GM23338 (cell line): ENCODE measurements at regions not wholly inside any gene's neighbourhood (a gene's known extent, or its start where the extent isn't known, plus 50 kb on each side); places are given as distances from the start of the nearest gene placed in this dataset.

Source experiments
- ATAC-seq: fragments of 200-7000 bp; cut with Tn5 transposase; 3 replicates; pipeline ENCODE4 v1.9.1; 2020
- DNase-seq: peaks from one replicate; pipeline ENCODE4 v3.0.0-alpha.2; 2015; ENCODE audit warnings: low spot score
- H2AFZ ChIP-seq: fragments of 200-600 bp; sonication (generic); 2 replicates; pipeline ENCODE4 v1.8.0; 2016; ENCODE audit warnings: antibody characterized with exemption, mild to moderate bottlenecking, moderate library complexity
- H3F3A ChIP-seq: fragments of 200-600 bp; sonication (generic); replicated peaks from 2 replicates; pipeline ENCODE4 v1.8.0; 2017; ENCODE audit warnings: antibody characterized with exemption, mixed run types, low read depth
- H3K27ac ChIP-seq: fragments of 200-600 bp; sonication (generic); 2 replicates; pipeline ENCODE4 v1.6.1; 2016; ENCODE audit warnings: low read depth
- H3K27me3 ChIP-seq: fragments of 200-600 bp; sonication (generic); 2 replicates; pipeline ENCODE4 v1.8.0; 2016; ENCODE audit warnings: mild to moderate bottlenecking, mixed run types, moderate library complexity; ENCODE audit not compliant: insufficient read depth
- H3K36me3 ChIP-seq: fragments of 200-600 bp; sonication (generic); 2 replicates; pipeline ENCODE4 v1.8.0; 2016; ENCODE audit warnings: mild to moderate bottlenecking; ENCODE audit not compliant: insufficient read depth
- H3K4me1 ChIP-seq: fragments of 200-600 bp; sonication (generic); 2 replicates; pipeline ENCODE4 v1.8.0; 2016; ENCODE audit warnings: mild to moderate bottlenecking, moderate library complexity; ENCODE audit not compliant: insufficient read depth
- H3K4me2 ChIP-seq: fragments of 200-600 bp; sonication (generic); 2 replicates; pipeline ENCODE4 v1.7.1; 2017; ENCODE audit warnings: mixed run types
- H3K4me3 ChIP-seq: fragments of 200-600 bp; sonication (generic); 2 replicates; pipeline ENCODE4 v1.6.1; 2016; ENCODE audit warnings: mixed run types
- H3K79me2 ChIP-seq: fragments of 200-600 bp; sonication (generic); replicated peaks from 2 replicates; pipeline ENCODE4 v1.8.0; 2017; ENCODE audit warnings: mild to moderate bottlenecking; ENCODE audit not compliant: insufficient read depth
- H3K9me2 ChIP-seq: fragments of 200-600 bp; sonication (generic); 2 replicates; pipeline ENCODE4 v1.8.0; 2017; ENCODE audit not compliant: insufficient read depth
- H4K20me1 ChIP-seq: fragments of 200-600 bp; sonication (generic); replicated peaks from 2 replicates; pipeline ENCODE4 v1.8.0; 2017; ENCODE audit warnings: mild to moderate bottlenecking; ENCODE audit not compliant: insufficient read depth
- H3K27ac Mint-ChIP-seq: 2 replicates; pipeline ENCODE4 v1.8.0; 2020; ENCODE audit warnings: inconsistent platforms, mild to moderate bottlenecking, moderate library complexity, mixed read lengths
- H3K27me3 Mint-ChIP-seq: 3 replicates; pipeline ENCODE4 v1.8.0; 2022; ENCODE audit warnings: low read depth, mild to moderate bottlenecking, moderate library complexity, mixed read lengths, inconsistent platforms; ENCODE audit not compliant: insufficient read depth, poor library complexity
- H3K36me3 Mint-ChIP-seq: 3 replicates; pipeline ENCODE4 v1.8.0; 2021; ENCODE audit warnings: low read depth, mild to moderate bottlenecking, inconsistent platforms, moderate library complexity, mixed read lengths
- H3K4me1 Mint-ChIP-seq: 3 replicates; pipeline ENCODE4 v1.8.0; 2020; ENCODE audit warnings: mild to moderate bottlenecking, inconsistent platforms, mixed read lengths
- H3K4me3 Mint-ChIP-seq: 3 replicates; pipeline ENCODE4 v1.8.0; 2021; ENCODE audit warnings: moderate library complexity, mild to moderate bottlenecking, inconsistent platforms, mixed read lengths
- H3K9me3 Mint-ChIP-seq: 3 replicates; pipeline ENCODE4 v1.8.0; 2020; ENCODE audit warnings: moderate library complexity, mild to moderate bottlenecking, inconsistent platforms, mixed read lengths
- CREB1 ChIP-seq: fragments of 250-450 bp; sonication (Bioruptor Pico); IDR thresholded peaks from 2 replicates; pipeline ENCODE4 v1.5.0; 2020; ENCODE audit warnings: low read depth, mild to moderate bottlenecking, moderate library complexity
- EZH2 ChIP-seq: fragments of 200-600 bp; sonication (generic); IDR thresholded peaks from one replicate; pipeline ENCODE4 v1.8.0; 2017; ENCODE audit warnings: antibody characterized with exemption, mild to moderate bottlenecking, low read depth; ENCODE audit not compliant: unreplicated experiment
- EZH2phosphoT487 ChIP-seq: fragments of 200-600 bp; sonication (generic); IDR thresholded peaks from one replicate; pipeline ENCODE4 v1.8.1; 2018; ENCODE audit warnings: antibody characterized with exemption; ENCODE audit not compliant: unreplicated experiment
- JUNB ChIP-seq: IDR thresholded peaks from one replicate; pipeline ENCODE4 v1.6.1; 2016; ENCODE audit warnings: antibody characterized with exemption; ENCODE audit not compliant: unreplicated experiment
- NANOG ChIP-seq: IDR thresholded peaks from 2 replicates; pipeline ENCODE4 v1.6.1; 2016; ENCODE audit warnings: antibody characterized with exemption, borderline replicate concordance
- POLR2AphosphoS5 ChIP-seq: IDR thresholded peaks from 2 replicates; pipeline ENCODE4 v1.6.1; 2016; ENCODE audit warnings: antibody characterized with exemption, low read depth
- STAT1 ChIP-seq: IDR thresholded peaks from one replicate; pipeline ENCODE4 v1.6.1; 2016; ENCODE audit warnings: antibody characterized with exemption; ENCODE audit not compliant: unreplicated experiment
- ZNF114 ChIP-seq: fragments of 250-450 bp; sonication (Bioruptor Pico); IDR thresholded peaks from 2 replicates; pipeline ENCODE4 v1.5.0; 2020; ENCODE audit warnings: mild to moderate bottlenecking, moderate library complexity
- ZNF331 ChIP-seq: fragments of 250-450 bp; sonication (Bioruptor Pico); IDR thresholded peaks from 2 replicates; pipeline ENCODE4 v1.5.0; 2020; ENCODE audit warnings: low read depth, mild to moderate bottlenecking, moderate library complexity
- TF ChIP-seq, protein P1 (sequence below): fragments of 250-450 bp; sonication (Bioruptor Pico); IDR thresholded peaks from 2 replicates; pipeline ENCODE4 v1.5.0; 2020; ENCODE audit warnings: mild to moderate bottlenecking, moderate library complexity
- TF ChIP-seq, protein P2 (sequence below): IDR thresholded peaks from one replicate; pipeline ENCODE4 v1.6.1; 2018; ENCODE audit warnings: antibody characterized with exemption; ENCODE audit not compliant: unreplicated experiment
- TF ChIP-seq, protein P3 (sequence below), 2 experiments: fragments of 200-600 bp in 1 of 2; sonication (generic) in 1 of 2; conservative IDR thresholded peaks; 2 replicates each; pipeline versions ENCODE4 v1.5.1 to v1.6.1; 2016 to 2017; ENCODE audit warnings: antibody characterized with exemption in 2 of 2, low read depth in 2 of 2, mild to moderate bottlenecking in 2 of 2, moderate library complexity in 1 of 2
- TF ChIP-seq, protein P4 (sequence below): IDR thresholded peaks from 2 replicates; pipeline ENCODE4 v1.6.1; 2016; ENCODE audit warnings: antibody characterized with exemption

DNA sequence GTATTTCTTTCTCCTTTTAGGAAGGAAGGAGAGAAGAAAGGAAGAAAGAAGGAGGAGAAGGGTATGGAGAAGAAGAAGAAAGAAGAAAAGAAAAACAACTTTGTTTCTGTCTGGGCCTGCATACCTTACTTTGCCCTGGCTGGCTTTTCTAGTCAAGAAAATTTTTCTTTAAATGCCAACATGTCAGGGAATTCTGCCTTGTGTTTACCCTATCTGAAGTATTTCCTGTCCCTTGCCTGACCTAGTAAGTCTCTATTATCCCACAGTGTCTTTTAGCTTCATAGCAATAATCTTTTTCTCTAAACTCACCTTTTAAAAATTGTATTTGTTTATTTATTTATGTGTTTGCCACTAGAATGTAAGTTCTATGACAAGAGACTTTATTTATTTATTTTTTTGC is 1864.1 kb downstream of the EFNA5 start:
- H3K9me2 ChIP-seq: no peaks in the 10 kb centered on the region
- H3K27me3 ChIP-seq: no peaks in the 10 kb centered on the region
- Mint-ChIP-seq H3K27ac (no peak overlapping the region), H3K36me3 (peaks cover 23% of the 10 kb centered on the region), H3K9me3 (peaks cover 27% of the 10 kb centered on the region), H3K27me3 (no peaks in the 10 kb centered on the region), H3K4me3 (no peak overlapping the region), H3K4me1 (peaks cover 8% of the 10 kb centered on the region; the same call in 2 of the 3 replicates)
- H2AFZ ChIP-seq: no peak overlapping the region
- no peaks in the 10 kb centered on the region for H3F3A ChIP-seq
- DNase-seq: no peak
- no peak overlapping the region for H3K27ac ChIP-seq
- peaks cover 3% of the 10 kb centered on the region; the same call in 1 of the 2 replicates for H3K4me1 ChIP-seq
- no peak for TF ChIP-seq EZH2
- no peak for TF ChIP-seq EZH2phosphoT487
- no peak for TF ChIP-seq JUNB
- TF ChIP-seq CREB1: no peak
- no peak for TF ChIP-seq ZNF331 (CRISPR knock-in tag)
- no peak for TF ChIP-seq POLR2AphosphoS5
- no peak for TF ChIP-seq NANOG
- TF ChIP-seq, protein P1, sequence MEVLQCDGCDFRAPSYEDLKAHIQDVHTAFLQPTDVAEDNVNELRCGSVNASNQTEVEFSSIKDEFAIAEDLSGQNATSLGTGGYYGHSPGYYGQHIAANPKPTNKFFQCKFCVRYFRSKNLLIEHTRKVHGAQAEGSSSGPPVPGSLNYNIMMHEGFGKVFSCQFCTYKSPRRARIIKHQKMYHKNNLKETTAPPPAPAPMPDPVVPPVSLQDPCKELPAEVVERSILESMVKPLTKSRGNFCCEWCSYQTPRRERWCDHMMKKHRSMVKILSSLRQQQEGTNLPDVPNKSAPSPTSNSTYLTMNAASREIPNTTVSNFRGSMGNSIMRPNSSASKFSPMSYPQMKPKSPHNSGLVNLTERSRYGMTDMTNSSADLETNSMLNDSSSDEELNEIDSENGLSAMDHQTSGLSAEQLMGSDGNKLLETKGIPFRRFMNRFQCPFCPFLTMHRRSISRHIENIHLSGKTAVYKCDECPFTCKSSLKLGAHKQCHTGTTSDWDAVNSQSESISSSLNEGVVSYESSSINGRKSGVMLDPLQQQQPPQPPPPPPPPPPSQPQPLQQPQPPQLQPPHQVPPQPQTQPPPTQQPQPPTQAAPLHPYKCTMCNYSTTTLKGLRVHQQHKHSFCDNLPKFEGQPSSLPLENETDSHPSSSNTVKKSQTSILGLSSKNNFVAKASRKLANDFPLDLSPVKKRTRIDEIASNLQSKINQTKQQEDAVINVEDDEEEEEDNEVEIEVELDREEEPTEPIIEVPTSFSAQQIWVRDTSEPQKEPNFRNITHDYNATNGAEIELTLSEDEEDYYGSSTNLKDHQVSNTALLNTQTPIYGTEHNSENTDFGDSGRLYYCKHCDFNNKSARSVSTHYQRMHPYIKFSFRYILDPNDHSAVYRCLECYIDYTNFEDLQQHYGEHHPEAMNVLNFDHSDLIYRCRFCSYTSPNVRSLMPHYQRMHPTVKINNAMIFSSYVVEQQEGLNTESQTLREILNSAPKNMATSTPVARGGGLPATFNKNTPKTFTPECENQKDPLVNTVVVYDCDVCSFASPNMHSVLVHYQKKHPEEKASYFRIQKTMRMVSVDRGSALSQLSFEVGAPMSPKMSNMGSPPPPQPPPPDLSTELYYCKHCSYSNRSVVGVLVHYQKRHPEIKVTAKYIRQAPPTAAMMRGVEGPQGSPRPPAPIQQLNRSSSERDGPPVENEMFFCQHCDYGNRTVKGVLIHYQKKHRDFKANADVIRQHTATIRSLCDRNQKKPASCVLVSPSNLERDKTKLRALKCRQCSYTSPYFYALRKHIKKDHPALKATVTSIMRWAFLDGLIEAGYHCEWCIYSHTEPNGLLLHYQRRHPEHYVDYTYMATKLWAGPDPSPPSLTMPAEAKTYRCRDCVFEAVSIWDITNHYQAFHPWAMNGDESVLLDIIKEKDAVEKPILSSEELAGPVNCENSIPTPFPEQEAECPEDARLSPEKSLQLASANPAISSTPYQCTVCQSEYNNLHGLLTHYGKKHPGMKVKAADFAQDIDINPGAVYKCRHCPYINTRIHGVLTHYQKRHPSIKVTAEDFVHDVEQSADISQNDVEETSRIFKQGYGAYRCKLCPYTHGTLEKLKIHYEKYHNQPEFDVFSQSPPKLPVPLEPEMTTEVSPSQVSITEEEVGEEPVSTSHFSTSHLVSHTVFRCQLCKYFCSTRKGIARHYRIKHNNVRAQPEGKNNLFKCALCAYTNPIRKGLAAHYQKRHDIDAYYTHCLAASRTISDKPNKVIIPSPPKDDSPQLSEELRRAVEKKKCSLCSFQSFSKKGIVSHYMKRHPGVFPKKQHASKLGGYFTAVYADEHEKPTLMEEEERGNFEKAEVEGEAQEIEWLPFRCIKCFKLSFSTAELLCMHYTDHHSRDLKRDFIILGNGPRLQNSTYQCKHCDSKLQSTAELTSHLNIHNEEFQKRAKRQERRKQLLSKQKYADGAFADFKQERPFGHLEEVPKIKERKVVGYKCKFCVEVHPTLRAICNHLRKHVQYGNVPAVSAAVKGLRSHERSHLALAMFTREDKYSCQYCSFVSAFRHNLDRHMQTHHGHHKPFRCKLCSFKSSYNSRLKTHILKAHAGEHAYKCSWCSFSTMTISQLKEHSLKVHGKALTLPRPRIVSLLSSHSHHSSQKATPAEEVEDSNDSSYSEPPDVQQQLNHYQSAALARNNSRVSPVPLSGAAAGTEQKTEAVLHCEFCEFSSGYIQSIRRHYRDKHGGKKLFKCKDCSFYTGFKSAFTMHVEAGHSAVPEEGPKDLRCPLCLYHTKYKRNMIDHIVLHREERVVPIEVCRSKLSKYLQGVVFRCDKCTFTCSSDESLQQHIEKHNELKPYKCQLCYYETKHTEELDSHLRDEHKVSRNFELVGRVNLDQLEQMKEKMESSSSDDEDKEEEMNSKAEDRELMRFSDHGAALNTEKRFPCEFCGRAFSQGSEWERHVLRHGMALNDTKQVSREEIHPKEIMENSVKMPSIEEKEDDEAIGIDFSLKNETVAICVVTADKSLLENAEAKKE (CRISPR knock-in tag): no peak
- TF ChIP-seq STAT1: no peak
- TF ChIP-seq, protein P2, sequence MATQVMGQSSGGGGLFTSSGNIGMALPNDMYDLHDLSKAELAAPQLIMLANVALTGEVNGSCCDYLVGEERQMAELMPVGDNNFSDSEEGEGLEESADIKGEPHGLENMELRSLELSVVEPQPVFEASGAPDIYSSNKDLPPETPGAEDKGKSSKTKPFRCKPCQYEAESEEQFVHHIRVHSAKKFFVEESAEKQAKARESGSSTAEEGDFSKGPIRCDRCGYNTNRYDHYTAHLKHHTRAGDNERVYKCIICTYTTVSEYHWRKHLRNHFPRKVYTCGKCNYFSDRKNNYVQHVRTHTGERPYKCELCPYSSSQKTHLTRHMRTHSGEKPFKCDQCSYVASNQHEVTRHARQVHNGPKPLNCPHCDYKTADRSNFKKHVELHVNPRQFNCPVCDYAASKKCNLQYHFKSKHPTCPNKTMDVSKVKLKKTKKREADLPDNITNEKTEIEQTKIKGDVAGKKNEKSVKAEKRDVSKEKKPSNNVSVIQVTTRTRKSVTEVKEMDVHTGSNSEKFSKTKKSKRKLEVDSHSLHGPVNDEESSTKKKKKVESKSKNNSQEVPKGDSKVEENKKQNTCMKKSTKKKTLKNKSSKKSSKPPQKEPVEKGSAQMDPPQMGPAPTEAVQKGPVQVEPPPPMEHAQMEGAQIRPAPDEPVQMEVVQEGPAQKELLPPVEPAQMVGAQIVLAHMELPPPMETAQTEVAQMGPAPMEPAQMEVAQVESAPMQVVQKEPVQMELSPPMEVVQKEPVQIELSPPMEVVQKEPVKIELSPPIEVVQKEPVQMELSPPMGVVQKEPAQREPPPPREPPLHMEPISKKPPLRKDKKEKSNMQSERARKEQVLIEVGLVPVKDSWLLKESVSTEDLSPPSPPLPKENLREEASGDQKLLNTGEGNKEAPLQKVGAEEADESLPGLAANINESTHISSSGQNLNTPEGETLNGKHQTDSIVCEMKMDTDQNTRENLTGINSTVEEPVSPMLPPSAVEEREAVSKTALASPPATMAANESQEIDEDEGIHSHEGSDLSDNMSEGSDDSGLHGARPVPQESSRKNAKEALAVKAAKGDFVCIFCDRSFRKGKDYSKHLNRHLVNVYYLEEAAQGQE: no peak
- TF ChIP-seq ZNF114 (CRISPR knock-in tag): no peak
- TF ChIP-seq, protein P3, sequence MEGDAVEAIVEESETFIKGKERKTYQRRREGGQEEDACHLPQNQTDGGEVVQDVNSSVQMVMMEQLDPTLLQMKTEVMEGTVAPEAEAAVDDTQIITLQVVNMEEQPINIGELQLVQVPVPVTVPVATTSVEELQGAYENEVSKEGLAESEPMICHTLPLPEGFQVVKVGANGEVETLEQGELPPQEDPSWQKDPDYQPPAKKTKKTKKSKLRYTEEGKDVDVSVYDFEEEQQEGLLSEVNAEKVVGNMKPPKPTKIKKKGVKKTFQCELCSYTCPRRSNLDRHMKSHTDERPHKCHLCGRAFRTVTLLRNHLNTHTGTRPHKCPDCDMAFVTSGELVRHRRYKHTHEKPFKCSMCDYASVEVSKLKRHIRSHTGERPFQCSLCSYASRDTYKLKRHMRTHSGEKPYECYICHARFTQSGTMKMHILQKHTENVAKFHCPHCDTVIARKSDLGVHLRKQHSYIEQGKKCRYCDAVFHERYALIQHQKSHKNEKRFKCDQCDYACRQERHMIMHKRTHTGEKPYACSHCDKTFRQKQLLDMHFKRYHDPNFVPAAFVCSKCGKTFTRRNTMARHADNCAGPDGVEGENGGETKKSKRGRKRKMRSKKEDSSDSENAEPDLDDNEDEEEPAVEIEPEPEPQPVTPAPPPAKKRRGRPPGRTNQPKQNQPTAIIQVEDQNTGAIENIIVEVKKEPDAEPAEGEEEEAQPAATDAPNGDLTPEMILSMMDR (conservative IDR thresholded peaks at IDR 0.05; ENCODE audit: low read depth in 2 of 2): no peak
- TF ChIP-seq, protein P4, sequence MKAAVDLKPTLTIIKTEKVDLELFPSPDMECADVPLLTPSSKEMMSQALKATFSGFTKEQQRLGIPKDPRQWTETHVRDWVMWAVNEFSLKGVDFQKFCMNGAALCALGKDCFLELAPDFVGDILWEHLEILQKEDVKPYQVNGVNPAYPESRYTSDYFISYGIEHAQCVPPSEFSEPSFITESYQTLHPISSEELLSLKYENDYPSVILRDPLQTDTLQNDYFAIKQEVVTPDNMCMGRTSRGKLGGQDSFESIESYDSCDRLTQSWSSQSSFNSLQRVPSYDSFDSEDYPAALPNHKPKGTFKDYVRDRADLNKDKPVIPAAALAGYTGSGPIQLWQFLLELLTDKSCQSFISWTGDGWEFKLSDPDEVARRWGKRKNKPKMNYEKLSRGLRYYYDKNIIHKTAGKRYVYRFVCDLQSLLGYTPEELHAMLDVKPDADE: no peak
- H4K20me1 ChIP-seq: no peaks in the 10 kb centered on the region
- peaks cover 7% of the 10 kb centered on the region for H3K36me3 ChIP-seq
- H3K4me3 ChIP-seq: no peak overlapping the region
- ATAC-seq: no peak
- H3K4me2 ChIP-seq: no peak overlapping the region
- H3K79me2 ChIP-seq: no peaks in the 10 kb centered on the region
